ENCODE measurements at regions not wholly inside any gene's neighbourhood (a gene's known extent, or its start where the extent isn't known, plus 50 kb on each side); places are given as distances from the start of the nearest gene placed in this dataset.

- Histone ChIP-seq H3K4me3 (no peak overlapping the region), H3K27me3 (no peaks in the 10 kb centered on the region), H3K36me3 (no peaks in the 10 kb centered on the region), H3K9me3 (no peaks in the 10 kb centered on the region), H3K4me1 (peaks cover 0 to 65% (median 32%) of the 10 kb centered on the region in 4 donors), H3K27ac (peak overlapping the region; percentile 53 to 79)
- peak; percentile 14 to 34 for TF ChIP-seq CTCF (IDR thresholded peaks at IDR 0.05)
- intact Hi-C loops (cut with DNase I; ENCODE audit: low total_unique reads), result no loop called here
- peak; percentile 90 for DNase-seq
Measured at GRCh38 chr22:27113211-27113635, 455.8 kb downstream of the MIAT start.

- H3K4me3 ChIP-seq, result no peak overlapping the region
- no peaks in the 10 kb centered on the region for H3K9me3 ChIP-seq
- H3K36me3 ChIP-seq, result no peaks in the 10 kb centered on the region
- peaks cover 0 to 61% (median 27%) of the 10 kb centered on the region in 4 donors for H3K4me1 ChIP-seq
- peak overlapping the region; percentile 53 to 79 for H3K27ac ChIP-seq
- intact Hi-C loops (cut with DNase I; ENCODE audit: low total_unique reads), result no loop called here
- DNase-seq, result no peak
- TF ChIP-seq CTCF (IDR thresholded peaks at IDR 0.05), result no peak
- H3K27me3 ChIP-seq, result no peaks in the 10 kb centered on the region
Measured at GRCh38 chr22:27113641-27114040, 456.3 kb downstream of the MIAT start.

- H3K9me3 ChIP-seq, result no peaks in the 10 kb centered on the region
- no peaks in the 10 kb centered on the region for H3K27me3 ChIP-seq
- DNase-seq, result peak in 1 of 2 donors; percentile 59
- no peaks in the 10 kb centered on the region for H3K36me3 ChIP-seq
- intact Hi-C loops (cut with DNase I; ENCODE audit: low total_unique reads), result no loop called here
- H3K4me1 ChIP-seq, result peaks cover 0 to 55% (median 22%) of the 10 kb centered on the region in 4 donors
- peak overlapping the region in 1 of 2 donors; percentile 79 for H3K27ac ChIP-seq
- TF ChIP-seq CTCF (IDR thresholded peaks at IDR 0.05), result no peak
- no peak overlapping the region for H3K4me3 ChIP-seq
Measured at GRCh38 chr22:27114186-27114585, 456.8 kb downstream of the MIAT start.

GRCh38 chr22:27115410-27115809 is 458.0 kb downstream of the MIAT start:
- H3K4me1 ChIP-seq, result peaks cover 0 to 43% (median 19%) of the 10 kb centered on the region in 4 donors
- DNase-seq, result peak in 1 of 2 donors; percentile 3
- H3K27me3 ChIP-seq, result no peaks in the 10 kb centered on the region
- H3K4me3 ChIP-seq, result no peak overlapping the region
- TF ChIP-seq CTCF (IDR thresholded peaks at IDR 0.05), result no peak
- no peaks in the 10 kb centered on the region for H3K36me3 ChIP-seq
- intact Hi-C loops (cut with DNase I; ENCODE audit: low total_unique reads), result no loop called here
- no peak overlapping the region for H3K27ac ChIP-seq
- no peaks in the 10 kb centered on the region for H3K9me3 ChIP-seq

GRCh38 chr22:27115816-27116256 is 458.4 kb downstream of the MIAT start:
- no peaks in the 10 kb centered on the region for H3K27me3 ChIP-seq
- no peak overlapping the region for H3K27ac ChIP-seq
- H3K4me1 ChIP-seq, result peaks cover 0 to 39% (median 15%) of the 10 kb centered on the region in 4 donors
- no peak overlapping the region for H3K4me3 ChIP-seq
- intact Hi-C loops (cut with DNase I; ENCODE audit: low total_unique reads), result no loop called here
- H3K9me3 ChIP-seq, result no peaks in the 10 kb centered on the region
- H3K36me3 ChIP-seq, result no peaks in the 10 kb centered on the region
- peak in 1 of 2 donors; percentile 7 for DNase-seq
- TF ChIP-seq CTCF (IDR thresholded peaks at IDR 0.05), result no peak

All from tibial artery (tissue), 4 donors.